MM.1S (cell line): ENCODE measurements at regions not wholly inside any gene's neighbourhood (a gene's known extent, or its start where the extent isn't known, plus 50 kb on each side); places are given as distances from the start of the nearest gene placed in this dataset.

Experiments
- EZH2 ChIP-seq: fragments of 300-600 bp; sonication (generic); optimal IDR thresholded peaks from 2 replicates; pipeline ENCODE3; 2017; ENCODE audit warnings: low read depth, mild to moderate bottlenecking, antibody characterized with exemption, low read length, mixed read lengths
- TF ChIP-seq, protein P1 (sequence below): fragments of 300-600 bp; sonication (generic); IDR thresholded peaks from 2 replicates; pipeline ENCODE4 v1.5.1; 2016; ENCODE audit warnings: antibody characterized with exemption, low read length, mixed read lengths

- TF ChIP-seq, protein P1, sequence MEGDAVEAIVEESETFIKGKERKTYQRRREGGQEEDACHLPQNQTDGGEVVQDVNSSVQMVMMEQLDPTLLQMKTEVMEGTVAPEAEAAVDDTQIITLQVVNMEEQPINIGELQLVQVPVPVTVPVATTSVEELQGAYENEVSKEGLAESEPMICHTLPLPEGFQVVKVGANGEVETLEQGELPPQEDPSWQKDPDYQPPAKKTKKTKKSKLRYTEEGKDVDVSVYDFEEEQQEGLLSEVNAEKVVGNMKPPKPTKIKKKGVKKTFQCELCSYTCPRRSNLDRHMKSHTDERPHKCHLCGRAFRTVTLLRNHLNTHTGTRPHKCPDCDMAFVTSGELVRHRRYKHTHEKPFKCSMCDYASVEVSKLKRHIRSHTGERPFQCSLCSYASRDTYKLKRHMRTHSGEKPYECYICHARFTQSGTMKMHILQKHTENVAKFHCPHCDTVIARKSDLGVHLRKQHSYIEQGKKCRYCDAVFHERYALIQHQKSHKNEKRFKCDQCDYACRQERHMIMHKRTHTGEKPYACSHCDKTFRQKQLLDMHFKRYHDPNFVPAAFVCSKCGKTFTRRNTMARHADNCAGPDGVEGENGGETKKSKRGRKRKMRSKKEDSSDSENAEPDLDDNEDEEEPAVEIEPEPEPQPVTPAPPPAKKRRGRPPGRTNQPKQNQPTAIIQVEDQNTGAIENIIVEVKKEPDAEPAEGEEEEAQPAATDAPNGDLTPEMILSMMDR = no peak
- TF ChIP-seq EZH2 = no peak
These were observed 104.3 kb upstream of the UGT8 start for GRCh38 chr4:114494246-114494803.
